ENCODE measurements at regions not wholly inside any gene's neighbourhood (a gene's known extent, or its start where the extent isn't known, plus 50 kb on each side); places are given as distances from the start of the nearest gene placed in this dataset.
"Not testable (repeated sequence)": the region's sequence is repeated elsewhere in the genome, so short reads cannot be mapped to it uniquely, and the experiment has no call there.

DNA sequence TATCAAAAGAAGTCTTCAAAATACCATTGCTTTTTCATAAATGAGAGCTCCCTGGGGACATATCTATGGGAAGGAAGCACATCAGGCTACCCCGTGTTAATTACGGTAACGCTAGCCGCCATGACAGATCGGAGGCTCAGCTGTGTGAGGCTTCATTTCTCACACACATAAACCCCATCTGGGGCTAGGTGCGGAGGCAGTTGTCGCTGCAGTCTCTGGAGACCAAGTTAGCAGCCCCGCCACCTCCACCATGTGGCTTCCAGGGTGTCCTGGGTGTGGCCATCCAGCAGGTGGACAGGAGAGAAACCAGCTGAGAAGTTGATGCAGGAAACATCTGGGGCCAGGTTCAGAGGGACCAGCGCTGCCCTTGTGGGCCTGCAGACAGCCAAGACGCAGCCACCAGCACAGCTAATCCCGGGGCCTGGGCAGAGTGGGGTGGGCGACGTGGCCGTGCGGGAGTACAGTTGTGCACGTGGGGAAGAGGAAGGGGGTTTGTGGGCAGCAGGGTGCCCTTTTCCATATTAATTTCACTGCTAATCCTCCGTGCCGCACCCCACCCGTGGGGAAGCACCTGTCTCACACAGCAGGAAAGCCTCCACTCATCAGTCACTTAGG, 426.5 kb downstream of the IRX1 start:
- no peak for DNase-seq

DNA sequence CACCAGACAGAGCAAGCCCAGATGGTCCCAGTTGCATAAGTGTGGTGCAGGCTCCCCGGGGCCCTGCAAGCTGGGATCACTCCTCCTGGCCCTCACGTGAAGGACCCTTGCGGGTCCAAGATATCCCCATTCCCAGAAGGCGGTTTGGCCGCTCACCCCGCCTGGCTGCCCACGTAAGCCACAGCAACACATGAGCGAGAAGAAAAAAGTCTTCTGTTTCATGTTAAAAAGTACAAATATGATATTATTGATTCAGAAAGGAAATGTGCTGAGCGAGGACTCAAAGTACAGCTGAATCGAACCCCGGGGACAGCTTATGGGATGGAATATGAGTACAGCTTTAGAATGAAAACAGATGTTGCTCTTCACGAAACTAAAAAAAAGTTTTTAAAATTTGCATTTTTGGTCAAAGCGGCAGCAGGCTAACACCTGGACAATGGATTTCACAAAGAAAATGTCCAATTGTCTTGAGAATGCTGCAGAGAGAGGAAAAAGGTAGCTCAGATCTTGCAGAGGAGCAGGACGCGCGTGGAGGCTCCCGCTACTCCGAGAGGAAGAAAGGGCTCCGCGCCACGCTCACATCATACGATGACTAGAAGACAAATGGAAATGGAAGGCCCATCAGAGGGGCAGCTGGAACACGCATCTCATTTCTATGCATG, 427.6 kb downstream of the IRX1 start:
- no peak for DNase-seq

DNA sequence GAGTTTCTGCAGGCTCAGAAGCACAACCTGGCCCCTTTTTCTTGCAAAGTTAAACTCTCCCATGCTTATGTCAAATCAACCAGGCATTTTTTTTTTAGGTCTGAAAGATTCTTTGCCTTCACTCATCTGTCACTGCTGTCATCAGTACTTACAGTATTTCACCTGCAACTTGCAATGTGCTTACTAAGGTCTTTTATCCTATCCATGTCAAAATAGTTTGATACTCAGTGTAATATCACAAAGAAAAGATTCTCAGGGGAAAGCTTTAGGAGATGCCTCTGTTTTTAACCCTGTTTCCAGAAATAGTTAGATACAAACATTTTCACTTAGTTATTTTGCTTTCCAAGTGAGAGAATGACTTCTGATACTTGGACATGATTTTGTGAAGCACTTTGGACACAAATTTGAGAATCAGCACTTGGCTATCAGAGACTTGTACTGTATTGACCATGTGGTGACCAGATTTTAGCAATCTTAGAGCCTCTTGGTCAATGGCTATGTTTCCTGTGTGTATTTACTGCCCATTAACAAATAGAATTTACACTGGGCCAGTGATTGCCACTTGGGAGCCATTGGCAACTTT, 428.2 kb downstream of the IRX1 start:
- DNase-seq = no peak

DNA sequence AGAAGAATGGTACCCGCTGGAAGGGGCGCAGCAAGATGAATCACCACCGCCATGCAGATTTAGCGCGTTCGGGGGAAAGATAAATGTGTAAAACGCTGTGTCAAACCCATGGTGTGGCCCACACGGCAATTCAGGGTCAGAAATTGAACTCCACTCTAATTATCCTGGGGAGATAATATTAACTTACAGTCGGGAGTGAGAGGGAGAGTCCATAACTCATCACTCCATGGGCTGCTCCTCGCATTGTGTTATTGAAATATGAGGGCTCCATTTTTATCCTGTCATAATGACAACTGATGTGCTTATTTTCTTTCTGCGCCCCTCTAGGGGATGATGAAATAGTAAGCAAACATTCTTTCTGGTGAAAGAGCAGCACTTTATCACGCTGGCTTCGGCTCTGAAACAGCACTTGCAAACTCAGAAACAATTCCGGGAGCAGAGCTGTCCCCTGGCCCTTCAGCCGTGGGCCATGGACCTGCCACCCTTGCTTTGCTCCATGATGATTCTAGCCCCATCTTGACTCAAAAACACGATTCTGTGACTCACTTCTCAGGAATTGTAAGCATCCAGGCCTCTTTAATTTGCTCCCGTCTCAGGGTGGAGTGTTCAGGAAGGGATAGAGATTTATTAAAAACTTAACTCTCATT, 431.6 kb downstream of the IRX1 start:
- no peak for DNase-seq

DNA sequence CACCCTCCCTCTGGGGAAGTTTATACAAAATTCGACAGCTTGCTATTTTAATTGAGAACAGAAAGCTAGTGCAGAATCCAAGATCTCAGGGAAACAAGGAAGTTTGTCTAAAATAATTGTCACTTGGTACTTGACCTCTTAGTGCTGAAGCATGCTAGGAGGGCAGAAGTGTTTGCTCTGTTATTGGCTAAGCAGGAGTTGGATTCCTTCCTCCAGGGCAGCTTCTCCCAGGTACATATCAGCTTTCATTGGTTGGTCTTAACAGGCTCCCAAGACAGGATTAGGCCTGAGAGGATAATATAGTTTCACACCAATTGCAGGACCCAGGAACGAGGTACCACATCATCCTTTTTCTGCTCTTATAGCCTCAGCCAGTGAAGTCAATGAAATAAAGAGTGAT, 432.8 kb downstream of the IRX1 start:
- no peak for DNase-seq

DNA sequence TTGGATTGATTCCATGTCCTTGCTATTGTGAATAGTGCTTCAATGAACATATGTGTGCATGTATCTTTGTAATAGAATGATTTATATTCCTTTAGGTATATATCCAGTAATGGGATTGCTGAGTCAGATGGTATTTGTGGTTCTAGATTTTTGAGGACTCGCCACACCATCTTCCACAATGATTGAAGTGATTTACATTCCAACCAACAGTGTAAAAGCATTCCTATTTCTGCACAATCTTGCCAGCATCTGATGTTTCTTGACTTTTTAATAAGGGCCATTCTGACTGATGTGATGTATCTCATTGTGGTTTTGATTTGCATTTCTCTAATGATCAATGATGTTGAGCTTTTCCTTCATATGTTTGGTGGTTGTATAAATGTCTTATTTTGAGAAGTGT, 437.9 kb downstream of the IRX1 start:
- not testable (repeated sequence) for DNase-seq

DNA sequence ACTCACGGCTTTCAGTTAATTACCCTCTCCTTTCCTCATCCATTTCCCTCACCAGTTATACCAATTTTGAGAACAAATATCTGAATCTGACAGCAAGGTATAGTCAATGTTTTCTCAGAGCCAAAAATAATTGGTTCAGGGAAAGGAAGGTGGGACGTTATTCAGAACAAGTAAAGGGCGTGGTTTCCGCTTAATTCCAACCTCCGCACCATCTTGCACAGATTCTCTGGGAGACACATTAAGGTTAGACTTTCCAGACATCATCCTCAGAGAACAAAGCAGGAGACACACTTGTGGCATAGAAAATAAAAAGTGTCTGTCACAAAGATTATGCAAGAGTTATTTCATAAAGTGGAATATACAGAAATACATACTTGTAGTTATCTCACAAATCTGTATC, 441.2 kb downstream of the IRX1 start:
- no peak for DNase-seq

DNA sequence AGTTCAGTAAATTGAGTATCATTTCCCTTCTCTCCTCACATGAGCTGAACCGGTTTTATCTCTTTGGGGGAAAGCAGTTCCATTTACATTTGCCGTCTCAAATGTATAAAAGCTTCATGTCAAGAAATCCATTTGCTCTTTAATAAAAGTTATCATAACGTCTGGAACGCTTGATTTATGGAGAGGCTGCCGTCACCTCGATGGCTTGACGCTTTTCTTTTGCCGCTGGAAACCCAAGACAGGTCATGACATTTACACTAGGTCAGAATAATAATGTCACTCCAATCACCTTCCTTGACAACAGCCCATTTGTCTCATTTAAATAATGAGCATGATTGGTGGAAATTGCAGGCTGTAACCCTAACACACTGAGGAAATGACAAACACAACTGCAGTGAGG, 443.4 kb downstream of the IRX1 start:
- DNase-seq = no peak

DNA sequence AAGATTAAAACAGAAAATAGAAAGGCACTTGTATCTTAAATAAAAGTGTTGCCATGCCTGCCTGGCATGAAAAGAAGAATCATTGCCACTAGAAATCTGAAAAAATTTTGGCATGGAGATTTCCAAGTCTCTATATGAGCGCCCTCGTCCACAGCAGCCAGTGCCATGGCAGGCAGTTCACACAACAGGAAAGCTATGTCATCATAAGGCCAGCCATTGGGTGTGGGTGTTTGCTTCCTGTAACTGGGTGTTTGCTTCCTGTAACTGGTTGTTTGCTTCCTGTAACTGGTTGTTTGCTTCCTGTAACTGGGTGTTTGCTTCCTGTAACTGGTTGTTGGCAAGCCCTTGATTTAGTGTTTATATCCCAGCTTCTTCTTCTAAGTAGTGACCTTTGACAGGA, 446.7 kb downstream of the IRX1 start:
- no peak for DNase-seq

DNA sequence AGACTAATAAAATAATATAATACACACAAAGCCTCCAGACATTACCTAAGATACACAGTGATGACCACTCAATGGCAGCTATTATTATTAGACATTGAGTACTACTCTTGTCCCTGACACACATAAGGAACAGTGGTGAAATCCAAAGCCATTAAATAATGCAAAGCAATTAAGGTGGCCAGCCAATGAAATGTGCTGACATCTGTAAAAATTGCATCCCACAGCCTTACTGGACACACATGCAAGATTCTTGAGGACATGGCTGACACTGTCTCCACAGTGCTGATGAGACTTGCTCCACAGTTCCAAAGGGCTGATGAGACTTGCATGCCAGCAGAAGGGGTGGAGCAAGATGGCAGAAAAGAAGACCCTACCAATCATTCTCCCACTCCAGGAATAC, 447.5 kb downstream of the IRX1 start:
- DNase-seq = no peak

DNA sequence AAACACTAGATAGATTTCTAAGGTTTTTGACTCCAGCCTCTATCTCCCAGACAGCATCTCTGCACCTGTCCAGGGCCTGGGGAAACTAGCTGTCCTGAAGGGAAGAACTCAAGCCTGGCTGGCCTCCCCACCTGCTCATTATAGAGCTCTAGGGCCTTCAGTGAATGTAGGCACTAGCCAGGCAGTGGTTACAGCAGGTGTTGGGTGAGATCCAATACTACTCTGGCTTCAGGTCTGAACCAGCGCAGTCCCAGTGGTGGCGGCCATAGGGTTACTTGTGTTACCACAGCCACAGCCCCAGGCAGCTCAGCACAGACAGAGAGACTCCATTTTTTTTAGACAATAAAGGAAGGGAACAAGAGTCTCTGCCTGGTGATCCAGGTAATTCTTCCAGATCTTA, 449.2 kb downstream of the IRX1 start:
- DNase-seq = no peak

DNA sequence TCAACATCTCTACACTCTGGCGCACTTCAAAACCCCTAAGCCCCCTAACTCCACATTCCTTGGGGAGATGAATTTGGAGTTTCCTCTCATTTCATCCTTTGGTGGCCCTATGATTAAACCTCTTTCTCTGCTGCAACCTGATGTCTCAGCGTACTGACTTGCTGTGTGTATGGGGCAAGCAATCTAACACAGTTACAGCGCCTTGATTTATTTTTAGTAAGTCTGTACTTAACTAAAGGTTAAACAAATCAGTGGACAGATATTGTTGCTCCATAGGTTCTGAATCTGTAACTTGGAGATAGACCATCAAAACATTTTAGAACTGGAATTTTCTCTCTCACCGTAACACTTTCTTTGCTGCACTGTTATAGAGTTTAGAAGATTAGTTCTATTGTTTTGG, 452.8 kb downstream of the IRX1 start:
- DNase-seq = no peak

DNA sequence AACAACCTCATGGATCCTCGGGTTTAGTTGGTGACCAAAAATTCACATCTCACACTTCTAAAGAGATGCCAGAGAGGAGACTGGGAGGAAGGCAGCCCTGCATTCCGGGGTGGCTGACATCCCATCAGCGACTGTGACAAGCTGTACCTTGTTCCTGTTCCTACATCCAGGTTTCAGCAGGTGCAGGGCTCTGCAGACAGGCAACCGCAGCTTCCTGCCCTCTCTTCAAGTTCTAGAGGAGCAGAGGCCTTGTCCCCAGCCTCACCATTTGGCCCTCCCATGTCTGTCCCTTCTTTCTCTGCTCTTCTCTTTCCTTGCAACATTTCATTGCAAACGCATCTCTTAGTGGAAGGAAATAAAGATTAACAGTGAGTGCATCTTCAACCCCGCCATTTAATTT, 454.6 kb downstream of the IRX1 start:
- DNase-seq = no peak

DNA sequence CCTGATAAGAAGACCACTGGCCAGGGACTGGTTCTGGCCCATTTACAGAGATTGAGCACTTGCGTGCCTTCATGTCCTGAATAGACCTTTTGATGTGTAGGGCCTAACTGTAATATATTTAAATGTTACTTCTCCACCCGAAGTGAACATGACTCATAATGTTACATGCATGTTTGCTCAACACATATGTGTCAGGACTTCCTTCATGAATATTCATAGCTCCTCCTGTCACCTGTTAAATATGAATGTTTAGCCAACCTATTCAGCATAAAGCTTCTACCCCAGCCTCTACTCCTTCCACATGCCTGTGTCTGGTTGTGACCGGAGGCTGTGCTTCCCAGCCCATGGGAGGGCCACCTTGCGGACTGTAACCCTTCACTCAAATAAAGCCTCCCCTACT, 457.5 kb downstream of the IRX1 start:
- DNase-seq = no peak

DNA sequence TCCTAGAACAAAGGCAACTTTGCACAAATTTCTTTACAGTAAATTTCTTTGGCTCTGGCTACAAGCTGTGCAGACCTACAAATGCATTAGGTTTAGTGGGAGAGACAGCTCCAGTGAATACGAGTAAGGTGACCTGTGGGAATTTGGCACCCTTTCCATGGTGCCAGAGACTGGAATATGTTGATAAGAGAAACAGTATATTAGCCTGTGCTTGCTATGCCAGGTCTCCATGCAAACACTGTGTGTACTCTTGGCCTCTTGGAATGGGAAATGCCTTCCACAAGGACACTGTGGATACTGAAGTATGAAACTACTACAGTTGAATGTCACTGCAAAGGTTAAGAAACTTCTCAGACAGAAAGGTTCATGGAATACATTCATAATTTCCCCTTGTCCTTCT, 458.5 kb downstream of the IRX1 start:
- DNase-seq = no peak

DNA sequence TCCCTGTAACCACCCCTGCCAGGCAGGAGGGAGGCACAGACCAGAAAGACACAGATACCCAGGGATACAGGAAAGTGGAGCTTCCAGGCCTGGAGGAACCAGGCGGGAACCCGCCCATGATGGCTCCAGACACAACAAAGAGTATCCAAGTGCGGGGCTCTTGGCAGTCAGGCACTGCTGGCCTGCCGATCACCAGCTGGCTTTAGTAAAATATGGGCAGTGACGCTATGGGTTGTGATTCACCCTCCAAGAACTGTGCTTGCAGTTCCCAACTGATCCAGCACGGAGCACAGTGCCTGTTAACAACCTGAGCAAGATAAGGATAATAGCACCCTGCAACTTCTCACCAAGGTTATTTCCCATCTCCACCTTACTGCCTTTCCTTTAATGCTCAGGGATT, 463.3 kb downstream of the IRX1 start:
- DNase-seq = no peak

DNA sequence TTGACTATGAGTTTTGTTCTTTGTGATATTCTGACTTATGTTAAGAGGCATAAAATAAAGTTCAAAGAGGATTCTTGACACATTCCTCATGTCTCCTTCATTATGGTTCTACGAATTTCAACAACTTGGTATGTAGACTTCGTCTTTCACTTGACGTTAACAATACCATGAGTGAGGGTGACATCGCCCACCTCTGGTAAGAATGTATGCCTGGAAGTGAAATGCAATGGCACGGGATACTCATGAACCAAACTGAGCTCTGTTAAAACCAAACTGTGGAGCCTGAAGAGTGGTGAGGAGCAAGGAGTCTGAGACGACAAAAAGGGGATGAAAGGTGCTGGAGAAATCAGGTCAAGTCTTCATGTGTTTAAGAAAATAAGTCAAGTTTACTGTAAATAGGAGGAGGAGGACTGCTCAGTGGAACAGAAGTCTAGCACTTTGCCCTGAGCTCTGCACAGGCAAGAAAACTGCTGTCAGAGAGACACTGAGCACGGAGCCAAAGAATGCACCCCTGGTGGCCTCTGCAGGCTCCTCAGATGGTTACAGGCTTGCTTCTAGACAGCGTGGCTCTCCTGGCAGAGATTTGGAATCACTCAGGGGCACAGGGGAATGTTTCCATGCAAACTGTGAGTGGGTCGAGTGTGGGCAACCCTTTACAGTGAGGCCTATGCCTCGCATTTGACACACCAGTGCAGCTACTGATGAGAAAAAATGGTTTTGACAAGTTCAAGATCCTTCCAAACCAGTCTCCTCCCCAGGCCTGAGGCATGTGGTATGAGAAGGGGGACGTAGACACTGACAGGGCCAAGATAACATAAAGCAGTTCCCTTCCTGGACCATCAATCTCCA, 470.1 kb downstream of the IRX1 start:
- DNase-seq = no peak

DNA sequence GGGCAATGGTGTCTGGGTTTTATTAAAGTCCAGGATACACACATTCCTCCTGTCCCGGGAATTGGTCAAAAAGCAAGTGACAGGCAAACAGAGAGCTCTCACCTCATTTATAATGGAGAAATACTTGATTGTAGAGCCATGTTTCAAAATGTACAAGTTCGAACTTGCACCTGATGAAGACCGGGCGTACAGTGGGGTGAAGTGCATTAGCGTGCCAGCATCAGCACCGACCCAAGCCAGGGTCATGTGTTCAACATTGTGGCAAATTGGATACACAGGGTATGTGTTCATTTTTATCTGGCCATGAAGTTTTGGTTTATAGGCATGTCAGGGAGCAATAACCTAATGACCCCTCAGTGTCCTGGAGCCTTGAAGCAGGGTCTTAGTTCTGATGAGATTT, 472.5 kb downstream of the IRX1 start:
- DNase-seq = no peak

DNA sequence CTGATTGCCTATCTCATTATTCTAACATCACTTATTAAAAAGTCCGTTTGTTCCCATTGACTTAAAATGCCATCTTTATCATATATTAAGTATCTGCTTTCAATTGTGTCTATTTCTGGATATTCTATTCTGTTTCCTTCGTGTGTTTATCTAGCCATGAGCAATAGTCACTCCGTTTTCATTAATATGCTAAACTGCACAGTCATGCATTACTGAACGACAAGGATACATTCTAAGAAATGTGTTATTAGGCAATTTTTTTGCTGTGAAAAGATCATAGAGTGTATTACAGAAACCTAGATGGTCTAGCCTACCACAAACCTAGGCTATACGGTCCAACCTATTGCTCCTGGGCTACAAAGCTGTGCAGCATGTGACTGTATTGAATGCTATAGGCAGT, 482.9 kb downstream of the IRX1 start:
- no peak for DNase-seq

DNA sequence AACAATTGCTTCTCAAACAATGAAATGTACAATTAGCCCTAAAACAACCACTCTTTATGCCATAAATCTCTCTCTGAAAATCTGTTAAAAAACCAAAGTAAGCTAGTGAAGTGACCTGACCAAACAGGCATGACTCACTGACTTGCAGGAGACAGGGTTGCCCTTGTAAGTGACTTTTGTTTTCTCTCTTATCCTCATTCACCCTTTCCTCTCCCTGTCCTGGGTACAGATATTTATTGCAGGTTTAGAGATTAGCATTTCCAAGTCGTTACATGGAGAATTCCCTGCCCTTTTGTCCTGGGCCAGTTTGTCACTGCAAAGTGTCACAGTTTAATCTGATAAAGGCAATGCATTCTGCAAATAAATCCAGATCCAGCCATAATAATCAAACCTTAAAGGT, 484.2 kb downstream of the IRX1 start:
- no peak for DNase-seq

DNA sequence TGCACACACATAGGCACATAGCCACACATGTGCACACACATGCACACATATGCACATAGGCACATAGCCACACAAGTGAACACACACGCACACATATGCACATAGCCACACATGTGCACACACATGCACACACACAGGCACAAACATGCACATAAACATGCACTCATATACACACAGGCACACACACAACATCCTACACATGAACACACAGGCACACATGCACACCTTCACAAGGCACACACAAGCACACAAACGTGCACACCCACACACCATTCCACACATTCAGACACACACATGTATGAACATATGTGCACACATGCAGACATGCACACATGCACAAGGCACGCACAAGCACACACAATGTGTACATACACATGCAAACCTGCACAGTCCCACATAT, 484.7 kb downstream of the IRX1 start:
- no peak for DNase-seq

DNA sequence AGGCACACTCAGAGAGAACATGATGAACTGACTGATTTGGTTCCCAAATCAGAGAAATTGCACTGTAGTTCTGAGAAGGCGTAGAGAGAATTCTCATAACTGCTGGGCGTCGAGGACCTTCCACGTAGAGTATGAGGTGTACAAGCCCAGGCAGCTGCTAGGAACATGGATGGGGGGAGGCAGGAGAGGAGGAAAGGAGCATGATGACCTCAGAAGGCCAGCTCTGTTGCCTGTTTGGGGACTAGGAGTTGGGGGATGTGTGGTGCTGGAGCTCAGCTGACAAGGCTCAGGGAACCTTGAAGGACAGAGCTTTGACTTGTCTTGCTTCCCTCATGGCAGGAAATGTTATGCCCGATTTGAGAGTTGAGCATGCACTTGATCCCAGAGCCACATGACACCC, 485.4 kb downstream of the IRX1 start:
- DNase-seq = no peak

DNA sequence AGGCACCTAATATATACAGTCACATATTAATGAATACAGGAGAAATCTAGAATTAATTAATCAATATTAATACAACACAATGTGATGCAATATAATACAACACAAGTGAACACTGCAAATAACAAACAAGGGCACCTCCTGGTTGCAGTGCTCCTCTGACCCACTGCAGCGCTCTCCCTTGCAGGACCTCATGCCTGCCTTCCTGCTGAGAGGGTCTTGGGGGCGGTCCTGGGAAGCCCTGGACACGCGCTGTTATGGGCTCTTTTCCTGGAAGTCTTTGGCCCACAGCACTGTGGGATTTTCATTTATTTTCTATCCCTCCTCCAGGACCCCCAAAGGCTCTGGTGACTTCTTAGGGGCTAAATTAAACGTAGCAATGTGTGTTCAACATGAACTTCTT, 485.8 kb downstream of the IRX1 start:
- DNase-seq = no peak
